LNCaP clone FGC (cell line): ENCODE measurements at regions not wholly inside any gene's neighbourhood (a gene's known extent, or its start where the extent isn't known, plus 50 kb on each side); places are given as distances from the start of the nearest gene placed in this dataset.

ENCODE experiments used
- DNase-seq: peaks from one replicate; pipeline ENCODE4 v3.0.0-alpha.2; 2011; ENCODE audit warnings: low read depth
- H3K4me3 ChIP-seq: 2 replicates; pipeline ENCODE4 v1.5.1; 2011; ENCODE audit warnings: mild to moderate bottlenecking, low read depth, low read length, control low read depth
- CTCF ChIP-seq: IDR thresholded peaks from 2 replicates; pipeline ENCODE4 v1.5.1; 2012; ENCODE audit warnings: mild to moderate bottlenecking; ENCODE audit not compliant: control insufficient read depth, insufficient read depth; ENCODE audit errors: extremely low read depth

- H3K4me3 ChIP-seq = no peak overlapping the region
- DNase-seq = no peak
- no peak for TF ChIP-seq CTCF
Observed at GRCh38 chr18:30623401-30624065, 419.0 kb downstream of the DSC3 start.

- no peak overlapping the region for H3K4me3 ChIP-seq
- no peak for DNase-seq
- no peak for TF ChIP-seq CTCF
Observed at GRCh38 chr18:30622635-30623034, 419.9 kb downstream of the DSC3 start.

GRCh38 chr18:30622104-30622503, 420.4 kb downstream of the DSC3 start:
- DNase-seq = no peak
- no peak for TF ChIP-seq CTCF
- H3K4me3 ChIP-seq = no peak overlapping the region

- TF ChIP-seq CTCF = no peak
- DNase-seq = no peak
- H3K4me3 ChIP-seq = no peak overlapping the region
Observed at GRCh38 chr18:30618567-30618966, 424.0 kb downstream of the DSC3 start.

GRCh38 chr18:30616414-30616813, 426.1 kb downstream of the DSC3 start:
- no peak overlapping the region for H3K4me3 ChIP-seq
- DNase-seq = no peak
- no peak for TF ChIP-seq CTCF

- no peak for TF ChIP-seq CTCF
- no peak for DNase-seq
- H3K4me3 ChIP-seq = no peak overlapping the region
Observed at GRCh38 chr18:30613467-30613801, 429.1 kb downstream of the DSC3 start.

- H3K4me3 ChIP-seq = no peak overlapping the region
- TF ChIP-seq CTCF = no peak
- no peak for DNase-seq
Observed at GRCh38 chr18:30601541-30601940, 441.0 kb downstream of the DSC3 start.
